A549 (cell line): ENCODE measurements at regions not wholly inside any gene's neighbourhood (a gene's known extent, or its start where the extent isn't known, plus 50 kb on each side); places are given as distances from the start of the nearest gene placed in this dataset.

Experiments used
- CBX2 ChIP-seq: fragments of 200-600 bp; sonication (generic); IDR thresholded peaks from 2 replicates; pipeline ENCODE4 v1.6.1; 2016; ENCODE audit warnings: low read depth, mild to moderate bottlenecking, borderline replicate concordance
- EP300 ChIP-seq, 2 experiments: fragments of >200 bp; sonication (Bioruptor Twin); formaldehyde crosslinking; IDR thresholded peaks; 2 replicates in 1 of 2; 3 replicates in 1 of 2; pipeline ENCODE4 v1.6.1; 2016 to 2017
- ESRRA ChIP-seq: fragments of 150-350 bp; IDR thresholded peaks from 2 replicates; pipeline ENCODE4 v1.6.1; 2014; ENCODE audit warnings: mild to moderate bottlenecking, low read length, borderline replicate concordance
- FOSL2 ChIP-seq, 2 experiments: fragments of 450-650 bp in 1 of 2; fragments of >200 bp in 1 of 2; sonication (Bioruptor Twin) in 1 of 2; formaldehyde crosslinking; IDR thresholded peaks; 2 replicates each; pipeline versions ENCODE4 v1.5.0 to v1.6.1; 2016 to 2020; ENCODE audit warnings: mild to moderate bottlenecking in 1 of 2, moderate library complexity in 1 of 2
- POLR2A ChIP-seq: IDR thresholded peaks from 2 replicates; pipeline ENCODE4 v1.6.1; 2012; ENCODE audit warnings: mild to moderate bottlenecking, low read length
- POLR2AphosphoS2 ChIP-seq: conservative IDR thresholded peaks from 2 replicates; pipeline ENCODE4 v1.6.1; 2012; ENCODE audit warnings: low read length, improper control_type of control experiment, inconsistent platforms
- RCOR1 ChIP-seq: fragments of 150-350 bp; IDR thresholded peaks from 2 replicates; pipeline ENCODE4 v1.6.1; 2014; ENCODE audit warnings: antibody characterized with exemption, low read length, low read depth
- RFX5 ChIP-seq: fragments of 450-650 bp; IDR thresholded peaks from 2 replicates; pipeline ENCODE4 v1.7.1; 2014; ENCODE audit warnings: antibody characterized with exemption, mild to moderate bottlenecking, moderate library complexity
- RNF2 ChIP-seq: fragments of 200-600 bp; sonication (generic); IDR thresholded peaks from 2 replicates; pipeline ENCODE4 v1.6.1; 2016; ENCODE audit warnings: low read depth, mild to moderate bottlenecking, antibody characterized with exemption, moderate library complexity, borderline replicate concordance
- SMC3 ChIP-seq: fragments of >200 bp; sonication (Bioruptor Twin); formaldehyde crosslinking; IDR thresholded peaks from 3 replicates; pipeline ENCODE4 v1.6.1; 2018; ENCODE audit warnings: inconsistent platforms
- TF ChIP-seq, protein P1 (sequence below): fragments of >200 bp; sonication (Bioruptor Twin); formaldehyde crosslinking; IDR thresholded peaks from 3 replicates; pipeline ENCODE4 v1.5.1; 2016
- TF ChIP-seq, protein P2 (sequence below): fragments of 450-650 bp; IDR thresholded peaks from 2 replicates; pipeline ENCODE4 v1.6.1; 2014; ENCODE audit warnings: antibody characterized with exemption
- TF ChIP-seq, protein P3 (sequence below): IDR thresholded peaks from 2 replicates; pipeline ENCODE4 v1.6.1; 2012
- TF ChIP-seq, protein P4 (sequence below): IDR thresholded peaks from 2 replicates; pipeline ENCODE4 v1.6.1; 2012; ENCODE audit warnings: low read depth, borderline replicate concordance

DNA sequence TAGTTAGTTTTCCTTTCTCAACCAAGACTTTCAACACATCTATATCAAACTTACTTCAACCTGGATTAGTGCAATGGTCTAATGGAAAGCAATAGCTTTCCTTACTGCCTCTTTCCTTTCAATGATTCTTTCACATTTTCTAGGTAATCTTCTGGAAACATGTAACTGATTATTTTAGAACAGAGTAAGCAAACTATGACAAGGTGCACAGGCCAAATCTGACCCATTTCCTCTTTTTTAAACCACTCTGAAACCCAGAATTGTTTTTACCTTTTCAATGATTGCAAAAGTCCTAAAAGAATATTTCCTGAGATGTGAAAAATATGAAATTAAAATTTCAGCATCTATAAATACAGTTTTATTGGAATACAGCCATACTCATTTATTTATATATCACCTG is 81.6 kb upstream of the TMTC2 start:
- TF ChIP-seq POLR2AphosphoS2 (no peak), EP300 (IDR thresholded peaks at IDR 0.05) (no peak), ESRRA (no peak), RFX5 (no peak), SMC3 (no peak), CBX2 (no peak), RCOR1 (no peak), RNF2 (no peak), FOSL2 (IDR thresholded peaks at IDR 0.05) (no peak), FOSL2 (CRISPR knock-in tag; IDR thresholded peaks at IDR 0.05) (no peak), POLR2A (no peak)
- TF ChIP-seq, protein P1, sequence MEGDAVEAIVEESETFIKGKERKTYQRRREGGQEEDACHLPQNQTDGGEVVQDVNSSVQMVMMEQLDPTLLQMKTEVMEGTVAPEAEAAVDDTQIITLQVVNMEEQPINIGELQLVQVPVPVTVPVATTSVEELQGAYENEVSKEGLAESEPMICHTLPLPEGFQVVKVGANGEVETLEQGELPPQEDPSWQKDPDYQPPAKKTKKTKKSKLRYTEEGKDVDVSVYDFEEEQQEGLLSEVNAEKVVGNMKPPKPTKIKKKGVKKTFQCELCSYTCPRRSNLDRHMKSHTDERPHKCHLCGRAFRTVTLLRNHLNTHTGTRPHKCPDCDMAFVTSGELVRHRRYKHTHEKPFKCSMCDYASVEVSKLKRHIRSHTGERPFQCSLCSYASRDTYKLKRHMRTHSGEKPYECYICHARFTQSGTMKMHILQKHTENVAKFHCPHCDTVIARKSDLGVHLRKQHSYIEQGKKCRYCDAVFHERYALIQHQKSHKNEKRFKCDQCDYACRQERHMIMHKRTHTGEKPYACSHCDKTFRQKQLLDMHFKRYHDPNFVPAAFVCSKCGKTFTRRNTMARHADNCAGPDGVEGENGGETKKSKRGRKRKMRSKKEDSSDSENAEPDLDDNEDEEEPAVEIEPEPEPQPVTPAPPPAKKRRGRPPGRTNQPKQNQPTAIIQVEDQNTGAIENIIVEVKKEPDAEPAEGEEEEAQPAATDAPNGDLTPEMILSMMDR = no peak
- TF ChIP-seq, protein P2, sequence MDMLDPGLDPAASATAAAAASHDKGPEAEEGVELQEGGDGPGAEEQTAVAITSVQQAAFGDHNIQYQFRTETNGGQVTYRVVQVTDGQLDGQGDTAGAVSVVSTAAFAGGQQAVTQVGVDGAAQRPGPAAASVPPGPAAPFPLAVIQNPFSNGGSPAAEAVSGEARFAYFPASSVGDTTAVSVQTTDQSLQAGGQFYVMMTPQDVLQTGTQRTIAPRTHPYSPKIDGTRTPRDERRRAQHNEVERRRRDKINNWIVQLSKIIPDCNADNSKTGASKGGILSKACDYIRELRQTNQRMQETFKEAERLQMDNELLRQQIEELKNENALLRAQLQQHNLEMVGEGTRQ = no peak
- TF ChIP-seq, protein P3, sequence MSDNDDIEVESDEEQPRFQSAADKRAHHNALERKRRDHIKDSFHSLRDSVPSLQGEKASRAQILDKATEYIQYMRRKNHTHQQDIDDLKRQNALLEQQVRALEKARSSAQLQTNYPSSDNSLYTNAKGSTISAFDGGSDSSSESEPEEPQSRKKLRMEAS = no peak
- TF ChIP-seq, protein P4, sequence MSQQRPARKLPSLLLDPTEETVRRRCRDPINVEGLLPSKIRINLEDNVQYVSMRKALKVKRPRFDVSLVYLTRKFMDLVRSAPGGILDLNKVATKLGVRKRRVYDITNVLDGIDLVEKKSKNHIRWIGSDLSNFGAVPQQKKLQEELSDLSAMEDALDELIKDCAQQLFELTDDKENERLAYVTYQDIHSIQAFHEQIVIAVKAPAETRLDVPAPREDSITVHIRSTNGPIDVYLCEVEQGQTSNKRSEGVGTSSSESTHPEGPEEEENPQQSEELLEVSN = no peak
